GM12878 (cell line): ENCODE measurements at regions not wholly inside any gene's neighbourhood (a gene's known extent, or its start where the extent isn't known, plus 50 kb on each side); places are given as distances from the start of the nearest gene placed in this dataset.
A peak's percentile ranks its signal among the peaks of the same experiment; 100 is the strongest.

ENCODE experiments used
- DPF2 ChIP-seq: fragments of 450-650 bp; IDR thresholded peaks from 2 replicates; pipeline ENCODE4 v1.6.1; 2017; ENCODE audit warnings: mild to moderate bottlenecking
- JUND ChIP-seq: IDR thresholded peaks from 2 replicates; pipeline ENCODE4 v1.6.1; 2012; ENCODE audit warnings: low read depth, mild to moderate bottlenecking, low read length, improper control_type of control experiment, moderate library complexity
- MXI1 ChIP-seq: fragments of 150-350 bp; IDR thresholded peaks from 2 replicates; pipeline ENCODE4 v1.6.1; 2011; ENCODE audit warnings: low read depth, mild to moderate bottlenecking, inconsistent platforms, low read length, improper control_type of control experiment
- POLR2AphosphoS2 ChIP-seq: IDR thresholded peaks from 2 replicates; pipeline ENCODE4 v1.6.1; 2011; ENCODE audit warnings: low read depth, mild to moderate bottlenecking, low read length, improper control_type of control experiment, moderate library complexity
- RFX5 ChIP-seq: IDR thresholded peaks from 2 replicates; pipeline ENCODE4 v1.6.1; 2011; ENCODE audit warnings: low read depth, low read length, improper control_type of control experiment
- RUNX3 ChIP-seq: IDR thresholded peaks from 2 replicates; pipeline ENCODE4 v1.6.1; 2012; ENCODE audit warnings: low read length, inconsistent platforms
- YY1 ChIP-seq: IDR thresholded peaks from 2 replicates; pipeline ENCODE4 v1.6.1; 2011; ENCODE audit warnings: low read depth, mild to moderate bottlenecking, low read length
- ZBED1 ChIP-seq: IDR thresholded peaks from 2 replicates; pipeline ENCODE4 v1.6.1; 2016; ENCODE audit warnings: borderline replicate concordance
- TF ChIP-seq, protein P1 (sequence below): fragments of 150-350 bp; IDR thresholded peaks from 2 replicates; pipeline ENCODE4 v1.6.1; 2016; ENCODE audit warnings: low read depth, low read length
- TF ChIP-seq, protein P2 (sequence below): fragments of 450-650 bp; IDR thresholded peaks from 2 replicates; pipeline ENCODE4 v1.6.1; 2018; ENCODE audit warnings: mild to moderate bottlenecking, low read depth, moderate library complexity; ENCODE audit not compliant: partially characterized antibody
- TF ChIP-seq, protein P3 (sequence below): fragments of 450-650 bp; IDR thresholded peaks from 2 replicates; pipeline ENCODE4 v1.6.1; 2016; ENCODE audit warnings: mild to moderate bottlenecking

DNA sequence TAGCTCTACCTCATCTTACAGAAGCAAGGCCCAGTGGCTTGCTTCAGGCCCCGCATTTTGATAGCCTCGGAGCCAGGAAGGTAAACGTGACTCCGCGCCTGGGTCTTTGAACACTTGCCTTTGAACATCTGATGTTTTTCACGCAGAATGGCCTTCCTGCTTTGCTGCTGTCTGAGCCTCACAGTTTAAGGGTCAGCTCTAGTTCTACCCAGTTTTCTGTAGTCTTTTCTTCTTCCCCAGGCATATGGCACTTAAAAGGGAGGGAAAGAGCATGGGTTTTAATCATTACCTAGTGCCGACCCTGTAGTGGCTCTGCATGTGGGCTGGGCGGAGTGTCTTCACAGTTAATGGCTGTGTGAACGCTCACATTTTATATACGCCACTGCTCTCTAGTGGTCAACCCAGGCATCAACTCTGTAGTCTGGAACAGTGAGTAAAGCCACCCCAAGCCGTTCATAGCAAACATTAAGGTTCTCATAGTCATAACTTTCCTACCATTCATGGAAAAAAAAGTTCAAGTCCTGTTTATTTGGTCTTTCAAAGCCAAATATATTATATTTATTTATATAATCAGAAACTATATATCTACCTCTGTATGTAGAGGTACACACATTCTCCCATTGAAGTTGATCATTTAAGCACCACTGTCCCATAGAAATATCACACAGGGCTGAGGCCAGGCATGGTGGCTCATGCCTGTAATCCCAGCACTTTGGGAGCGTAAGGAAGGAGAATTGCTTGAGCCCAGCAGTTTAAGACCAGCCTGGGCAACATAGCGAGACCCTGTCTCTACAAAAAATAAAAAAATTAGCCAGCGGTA is 78.1 kb downstream of the IER5 start (continued):
- TF ChIP-seq ZBED1, result no peak
- TF ChIP-seq POLR2AphosphoS2, result no peak
- TF ChIP-seq RFX5, result no peak
- no peak for TF ChIP-seq MXI1
- TF ChIP-seq YY1, result peak; percentile 92
- TF ChIP-seq, protein P1, sequence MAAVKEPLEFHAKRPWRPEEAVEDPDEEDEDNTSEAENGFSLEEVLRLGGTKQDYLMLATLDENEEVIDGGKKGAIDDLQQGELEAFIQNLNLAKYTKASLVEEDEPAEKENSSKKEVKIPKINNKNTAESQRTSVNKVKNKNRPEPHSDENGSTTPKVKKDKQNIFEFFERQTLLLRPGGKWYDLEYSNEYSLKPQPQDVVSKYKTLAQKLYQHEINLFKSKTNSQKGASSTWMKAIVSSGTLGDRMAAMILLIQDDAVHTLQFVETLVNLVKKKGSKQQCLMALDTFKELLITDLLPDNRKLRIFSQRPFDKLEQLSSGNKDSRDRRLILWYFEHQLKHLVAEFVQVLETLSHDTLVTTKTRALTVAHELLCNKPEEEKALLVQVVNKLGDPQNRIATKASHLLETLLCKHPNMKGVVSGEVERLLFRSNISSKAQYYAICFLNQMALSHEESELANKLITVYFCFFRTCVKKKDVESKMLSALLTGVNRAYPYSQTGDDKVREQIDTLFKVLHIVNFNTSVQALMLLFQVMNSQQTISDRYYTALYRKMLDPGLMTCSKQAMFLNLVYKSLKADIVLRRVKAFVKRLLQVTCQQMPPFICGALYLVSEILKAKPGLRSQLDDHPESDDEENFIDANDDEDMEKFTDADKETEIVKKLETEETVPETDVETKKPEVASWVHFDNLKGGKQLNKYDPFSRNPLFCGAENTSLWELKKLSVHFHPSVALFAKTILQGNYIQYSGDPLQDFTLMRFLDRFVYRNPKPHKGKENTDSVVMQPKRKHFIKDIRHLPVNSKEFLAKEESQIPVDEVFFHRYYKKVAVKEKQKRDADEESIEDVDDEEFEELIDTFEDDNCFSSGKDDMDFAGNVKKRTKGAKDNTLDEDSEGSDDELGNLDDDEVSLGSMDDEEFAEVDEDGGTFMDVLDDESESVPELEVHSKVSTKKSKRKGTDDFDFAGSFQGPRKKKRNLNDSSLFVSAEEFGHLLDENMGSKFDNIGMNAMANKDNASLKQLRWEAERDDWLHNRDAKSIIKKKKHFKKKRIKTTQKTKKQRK, result no peak
- TF ChIP-seq DPF2, result no peak
- TF ChIP-seq RUNX3, result peak; percentile 35; the same call in 1 of the 2 replicates
- TF ChIP-seq JUND, result no peak
- TF ChIP-seq, protein P2, sequence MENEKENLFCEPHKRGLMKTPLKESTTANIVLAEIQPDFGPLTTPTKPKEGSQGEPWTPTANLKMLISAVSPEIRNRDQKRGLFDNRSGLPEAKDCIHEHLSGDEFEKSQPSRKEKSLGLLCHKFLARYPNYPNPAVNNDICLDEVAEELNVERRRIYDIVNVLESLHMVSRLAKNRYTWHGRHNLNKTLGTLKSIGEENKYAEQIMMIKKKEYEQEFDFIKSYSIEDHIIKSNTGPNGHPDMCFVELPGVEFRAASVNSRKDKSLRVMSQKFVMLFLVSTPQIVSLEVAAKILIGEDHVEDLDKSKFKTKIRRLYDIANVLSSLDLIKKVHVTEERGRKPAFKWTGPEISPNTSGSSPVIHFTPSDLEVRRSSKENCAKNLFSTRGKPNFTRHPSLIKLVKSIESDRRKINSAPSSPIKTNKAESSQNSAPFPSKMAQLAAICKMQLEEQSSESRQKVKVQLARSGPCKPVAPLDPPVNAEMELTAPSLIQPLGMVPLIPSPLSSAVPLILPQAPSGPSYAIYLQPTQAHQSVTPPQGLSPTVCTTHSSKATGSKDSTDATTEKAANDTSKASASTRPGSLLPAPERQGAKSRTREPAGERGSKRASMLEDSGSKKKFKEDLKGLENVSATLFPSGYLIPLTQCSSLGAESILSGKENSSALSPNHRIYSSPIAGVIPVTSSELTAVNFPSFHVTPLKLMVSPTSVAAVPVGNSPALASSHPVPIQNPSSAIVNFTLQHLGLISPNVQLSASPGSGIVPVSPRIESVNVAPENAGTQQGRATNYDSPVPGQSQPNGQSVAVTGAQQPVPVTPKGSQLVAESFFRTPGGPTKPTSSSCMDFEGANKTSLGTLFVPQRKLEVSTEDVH, result no peak
- TF ChIP-seq, protein P3, sequence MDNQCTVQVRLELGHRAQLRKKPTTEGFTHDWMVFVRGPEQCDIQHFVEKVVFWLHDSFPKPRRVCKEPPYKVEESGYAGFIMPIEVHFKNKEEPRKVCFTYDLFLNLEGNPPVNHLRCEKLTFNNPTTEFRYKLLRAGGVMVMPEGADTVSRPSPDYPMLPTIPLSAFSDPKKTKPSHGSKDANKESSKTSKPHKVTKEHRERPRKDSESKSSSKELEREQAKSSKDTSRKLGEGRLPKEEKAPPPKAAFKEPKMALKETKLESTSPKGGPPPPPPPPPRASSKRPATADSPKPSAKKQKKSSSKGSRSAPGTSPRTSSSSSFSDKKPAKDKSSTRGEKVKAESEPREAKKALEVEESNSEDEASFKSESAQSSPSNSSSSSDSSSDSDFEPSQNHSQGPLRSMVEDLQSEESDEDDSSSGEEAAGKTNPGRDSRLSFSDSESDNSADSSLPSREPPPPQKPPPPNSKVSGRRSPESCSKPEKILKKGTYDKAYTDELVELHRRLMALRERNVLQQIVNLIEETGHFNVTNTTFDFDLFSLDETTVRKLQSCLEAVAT, result no peak
